CD4-positive, alpha-beta T cell treated with Interleukin-12 subunit alpha and Interleukin-12 subunit beta, for 1 hour (primary cell): ENCODE measurements at regions not wholly inside any gene's neighbourhood (a gene's known extent, or its start where the extent isn't known, plus 50 kb on each side); places are given as distances from the start of the nearest gene placed in this dataset.
"Not testable (repeated sequence)": the region's sequence is repeated elsewhere in the genome, so short reads cannot be mapped to it uniquely, and the experiment has no call there.

Source experiments
- DNase-seq: peaks from one replicate; pipeline ENCODE4 v3.0.0-alpha.2; 2020

DNA sequence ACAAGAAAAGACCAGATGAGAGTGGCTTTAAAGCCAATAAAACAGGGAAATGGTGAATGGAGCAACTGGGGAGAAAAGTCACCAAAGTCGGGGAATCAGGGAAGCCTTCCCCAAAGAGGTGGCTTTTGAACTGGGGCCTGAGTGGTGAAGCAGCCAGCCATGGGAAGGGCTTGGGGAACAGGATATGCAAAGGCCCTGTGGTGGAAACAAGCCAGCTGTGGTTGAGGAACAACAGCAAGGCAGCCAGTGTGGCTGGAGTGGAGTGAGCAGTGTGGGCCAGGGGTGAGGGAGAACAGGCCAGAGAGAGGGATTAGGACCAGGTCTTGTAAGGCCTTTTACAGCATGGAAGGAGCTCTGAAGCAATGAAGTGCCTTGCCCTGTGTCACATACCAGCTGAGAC is 51.0 kb upstream of the ROPN1B start:
- DNase-seq: not testable (repeated sequence)

DNA sequence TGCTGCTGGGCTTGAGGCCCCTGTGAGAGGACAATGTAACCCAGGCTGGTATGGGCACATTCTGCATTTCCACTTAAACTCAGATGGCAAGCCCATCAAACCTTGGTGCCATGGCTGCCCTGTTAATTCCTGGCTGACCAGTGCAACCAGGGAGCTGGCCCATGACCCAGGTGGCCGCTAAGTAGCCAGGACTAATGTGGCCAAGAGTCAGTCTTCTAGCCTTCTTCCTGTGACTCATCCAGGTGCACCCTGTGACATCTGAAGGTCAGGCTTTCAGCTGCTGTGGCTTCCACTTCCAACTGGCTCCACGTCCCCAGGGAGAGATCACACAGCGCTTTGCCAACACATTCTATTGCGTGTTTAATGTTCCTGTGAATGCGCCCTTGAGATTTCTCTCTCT is 50.5 kb upstream of the ROPN1B start:
- not testable (repeated sequence) for DNase-seq

GRCh38 chr3:125918866-125919265 is 50.1 kb upstream of the ROPN1B start:
- not testable (repeated sequence) for DNase-seq
